GM18505 (cell line): ENCODE measurements at regions not wholly inside any gene's neighbourhood (a gene's known extent, or its start where the extent isn't known, plus 50 kb on each side); places are given as distances from the start of the nearest gene placed in this dataset.

Experiments used
- ATAC-seq: cut with Tn5 transposase; IDR thresholded peaks from one replicate; pipeline ENCODE4 v1.9.1; 2021; ENCODE audit not compliant: unreplicated experiment
- POLR2A ChIP-seq: IDR thresholded peaks from 4 replicates; pipeline ENCODE4 v1.6.1; 2011; ENCODE audit warnings: borderline replicate concordance; ENCODE audit not compliant: insufficient read depth, insufficient read length; ENCODE audit errors: extremely low read depth

GRCh38 chr4:183763990-183764754 is 105.1 kb downstream of the TRAPPC11 start:
- no peak for TF ChIP-seq POLR2A
- ATAC-seq, result no peak

DNA sequence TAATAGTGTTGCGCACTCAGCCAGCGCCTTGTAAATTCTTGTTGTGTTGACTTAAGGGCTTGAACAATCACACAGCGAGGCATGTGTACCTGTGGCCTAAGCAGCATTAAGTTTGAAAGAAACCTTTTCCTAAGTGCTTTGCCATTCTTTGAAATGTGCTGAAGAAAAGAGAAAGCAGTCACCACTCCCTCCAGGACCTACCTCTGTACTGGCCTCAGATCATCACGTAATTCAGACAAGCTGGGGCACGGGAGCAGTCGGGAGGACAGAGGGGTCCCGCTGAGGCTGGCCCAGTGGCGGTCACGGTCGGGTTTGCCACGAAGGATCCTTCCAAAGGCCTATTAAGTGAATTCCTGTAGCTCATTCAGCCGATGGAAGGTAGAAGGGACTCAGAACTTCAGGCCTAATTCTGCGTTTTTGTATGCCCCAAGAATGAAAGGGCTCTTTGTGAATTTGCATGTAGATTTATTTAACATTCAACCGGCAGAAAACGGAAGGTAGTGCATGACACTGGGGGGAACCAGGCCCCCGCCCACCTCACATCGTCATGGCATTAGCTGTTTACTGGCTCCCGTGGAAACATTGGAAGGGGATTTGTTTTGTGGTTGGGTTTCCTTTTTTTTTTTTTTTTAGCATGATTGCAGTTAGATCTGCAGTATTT is 106.3 kb downstream of the TRAPPC11 start:
- no peak for TF ChIP-seq POLR2A
- no peak for ATAC-seq

- no peak for ATAC-seq
- TF ChIP-seq POLR2A, result no peak
Measured at GRCh38 chr4:183766140-183766539, 107.0 kb downstream of the TRAPPC11 start.

DNA sequence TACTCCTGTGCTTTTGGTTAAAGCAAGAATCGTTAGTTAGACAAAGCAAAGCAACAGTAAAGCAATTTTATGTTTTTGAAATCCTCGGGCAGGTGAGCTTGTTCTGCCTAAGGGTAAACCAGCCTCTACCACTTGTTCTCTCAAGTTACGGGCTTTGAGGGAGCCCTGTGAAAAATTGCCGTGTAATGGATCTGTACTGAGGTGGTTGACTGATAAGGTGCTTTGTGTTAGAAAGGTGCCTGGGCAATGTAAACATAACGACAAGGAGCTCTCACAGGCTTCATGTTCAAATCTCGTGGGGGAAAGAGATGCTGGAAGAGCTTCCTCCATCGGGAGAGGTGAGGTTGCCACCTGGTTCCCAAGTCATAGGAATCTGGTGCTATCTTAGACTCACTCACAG is 111.8 kb downstream of the TRAPPC11 start:
- no peak for TF ChIP-seq POLR2A
- ATAC-seq, result no peak

DNA sequence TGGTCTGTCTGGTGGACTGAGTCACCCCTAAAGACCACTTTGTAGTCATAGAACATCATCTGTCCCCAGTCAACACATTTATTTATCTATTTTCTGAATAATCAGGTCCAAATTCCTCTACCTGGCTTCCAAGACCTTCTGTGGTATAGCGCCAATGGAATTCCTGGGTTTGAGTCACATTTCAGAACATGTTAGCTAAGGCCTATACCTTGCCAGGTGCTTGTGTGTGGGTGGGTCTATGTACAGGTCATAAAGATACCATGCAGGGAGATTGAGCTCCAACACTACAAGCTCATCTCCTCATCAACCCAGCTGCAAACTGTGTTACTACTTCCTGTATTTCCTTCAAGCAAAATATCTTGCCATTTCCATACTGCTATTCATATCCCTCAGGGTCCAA is 113.3 kb downstream of the TRAPPC11 start:
- ATAC-seq, result no peak
- TF ChIP-seq POLR2A, result no peak

GRCh38 chr4:183773790-183774189 is 114.7 kb downstream of the TRAPPC11 start:
- ATAC-seq, result no peak
- TF ChIP-seq POLR2A, result no peak

DNA sequence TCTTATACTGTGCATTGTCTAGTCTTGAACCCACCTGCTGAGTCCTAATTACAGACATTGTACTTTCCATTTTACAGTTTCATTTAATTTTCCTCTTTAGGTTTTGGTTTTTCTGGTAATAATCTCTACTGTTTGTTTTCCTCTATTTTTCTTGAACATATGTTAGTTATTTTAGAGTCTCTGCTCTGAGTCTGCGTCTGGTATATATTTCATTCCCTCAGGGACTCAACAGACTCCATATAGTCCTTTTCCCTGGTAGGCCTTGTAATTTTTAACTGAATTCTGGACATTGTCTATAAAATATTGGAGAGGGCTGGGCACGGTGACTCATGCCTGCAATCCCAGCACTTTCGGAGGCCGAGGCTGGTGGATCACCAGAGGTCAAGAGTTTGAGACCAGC is 121.8 kb upstream of the STOX2 start:
- TF ChIP-seq POLR2A, result no peak
- ATAC-seq, result no peak

DNA sequence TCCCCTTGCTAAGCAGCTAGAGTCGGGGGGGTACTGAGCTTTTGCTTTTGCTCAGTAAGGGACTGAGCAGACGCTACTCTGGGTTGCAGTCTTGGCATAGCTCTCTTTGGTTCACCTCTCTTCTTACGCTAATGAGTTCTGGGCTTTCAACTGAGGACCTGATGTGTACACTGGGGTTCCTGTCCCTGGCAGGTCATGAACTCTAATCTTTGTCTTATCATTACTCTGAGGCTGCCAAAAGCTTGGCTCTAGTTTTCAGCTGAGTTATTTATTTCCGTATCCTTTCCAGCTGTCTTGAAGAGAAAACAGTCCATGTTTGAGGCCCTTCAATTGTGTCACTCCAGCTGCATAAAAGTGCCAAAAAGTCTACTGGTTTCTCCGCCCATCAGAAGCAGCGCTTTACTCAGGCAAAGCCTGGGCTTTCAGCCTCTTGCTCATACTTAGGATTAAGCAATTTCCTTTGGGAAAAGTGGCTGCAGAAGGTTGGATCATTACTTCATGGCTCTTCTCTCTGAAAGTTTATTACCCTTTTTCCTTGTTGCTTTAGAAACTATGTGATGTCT is 121.0 kb upstream of the STOX2 start:
- TF ChIP-seq POLR2A, result no peak
- ATAC-seq, result no peak

- ATAC-seq, result no peak
- no peak for TF ChIP-seq POLR2A
Measured at GRCh38 chr4:183788308-183788905, 116.7 kb upstream of the STOX2 start.

DNA sequence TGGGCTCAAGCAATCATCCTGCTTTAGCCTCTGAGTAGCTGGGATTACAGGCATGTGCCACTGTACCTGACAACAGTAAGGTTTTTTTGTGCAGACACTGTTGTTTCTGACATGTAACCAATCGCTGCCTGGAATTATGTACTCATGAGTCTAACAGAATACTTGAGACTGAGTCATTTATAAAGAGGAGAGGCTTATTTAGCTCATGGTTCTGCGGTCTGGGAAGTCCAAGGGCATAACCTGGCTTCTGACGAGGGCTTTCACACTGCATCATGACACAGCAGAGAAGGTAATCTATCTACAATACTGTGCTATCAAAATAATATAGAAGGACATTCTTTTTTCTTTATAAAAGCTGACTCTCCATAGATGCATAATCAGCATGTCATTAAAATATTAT is 115.5 kb upstream of the STOX2 start:
- no peak for ATAC-seq
- no peak for TF ChIP-seq POLR2A

DNA sequence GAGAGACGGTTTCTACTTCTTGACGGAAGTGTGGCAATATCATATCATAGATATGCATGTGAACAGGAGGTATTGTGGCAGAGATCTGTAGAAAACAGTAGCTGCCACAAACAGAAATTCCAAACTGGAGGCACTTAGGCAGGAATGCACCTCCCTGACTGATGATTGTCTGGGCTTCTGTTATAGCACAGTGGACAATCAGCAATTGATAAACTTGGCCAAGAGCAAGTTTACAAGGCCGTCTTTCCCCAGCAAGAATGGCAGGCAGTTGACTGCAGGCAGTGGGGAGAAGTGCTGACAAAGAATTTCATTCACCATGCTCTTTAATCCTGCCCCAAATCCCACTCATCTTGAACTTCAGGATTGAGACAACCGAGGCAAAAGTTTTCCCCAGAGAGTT is 114.4 kb upstream of the STOX2 start:
- TF ChIP-seq POLR2A, result no peak

DNA sequence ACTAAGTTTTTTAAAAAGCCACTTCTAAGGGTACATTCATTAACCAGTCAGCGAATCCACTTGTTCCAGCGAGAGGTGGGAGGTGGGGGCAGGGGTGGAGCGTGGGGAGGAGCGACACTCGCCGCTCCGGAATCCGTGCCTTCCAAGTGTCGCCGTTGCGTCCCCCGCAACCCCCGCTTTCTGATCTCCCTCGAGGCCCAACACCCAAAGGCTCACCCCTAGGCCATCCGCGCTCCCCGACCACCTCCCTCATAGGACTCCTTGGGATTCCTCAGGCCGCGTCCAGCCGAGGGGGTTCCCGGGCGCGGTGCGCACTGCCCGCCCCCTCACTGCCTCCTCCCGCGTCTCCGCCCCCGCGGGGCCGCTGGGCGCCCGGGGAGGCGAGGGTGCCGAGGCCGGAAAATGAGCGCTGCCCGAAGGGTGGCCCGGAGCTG is 108.1 kb upstream of the STOX2 start:
- no peak for TF ChIP-seq POLR2A
- no peak for ATAC-seq

More for the DNA sequence above, 114.4 kb upstream of the STOX2 start:
- ATAC-seq, result no peak

GRCh38 chr4:183797445-183798300 is 107.4 kb upstream of the STOX2 start:
- no peak for ATAC-seq
- TF ChIP-seq POLR2A, result no peak
